Sigmoid colon (tissue), 6 donors: ENCODE measurements at regions not wholly inside any gene's neighbourhood (a gene's known extent, or its start where the extent isn't known, plus 50 kb on each side); places are given as distances from the start of the nearest gene placed in this dataset.

Source experiments
- DNase-seq: peaks from one replicate; pipeline ENCODE4 v3.0.0-alpha.2; 2019
- H3K27ac ChIP-seq, 4 donors: fragments of 200-600 bp; sonication (generic); one replicate each; pipeline ENCODE4 v1.5.1; 2016 to 2019; ENCODE audit warnings: mild to moderate bottlenecking in 1 of 4
- H3K27me3 ChIP-seq, 3 donors: fragments of 200-600 bp; sonication (generic); one replicate each; pipeline ENCODE4 v1.5.1; 2019; ENCODE audit warnings: mild to moderate bottlenecking in 1 of 3
- H3K36me3 ChIP-seq, 4 donors: fragments of 200-600 bp; sonication (generic); one replicate each; pipeline ENCODE4 v1.5.1; 2016 to 2019
- H3K4me1 ChIP-seq, 4 donors: fragments of 200-600 bp; sonication (generic); one replicate each; pipeline ENCODE4 v1.5.1; 2017 to 2019
- H3K4me3 ChIP-seq, 4 donors: fragments of 200-600 bp; sonication (generic); one replicate each; pipeline ENCODE4 v1.5.1; 2017 to 2019; ENCODE audit warnings: mild to moderate bottlenecking in 2 of 4, moderate library complexity in 1 of 4
- H3K9me3 ChIP-seq, 4 donors: fragments of 200-600 bp in 3 of 4; sonication (generic) in 3 of 4; one replicate each; pipeline versions ENCODE4 v1.5.1 to v1.6.1; 2013 to 2019
- EP300 ChIP-seq, 4 donors: sonication (generic); formaldehyde crosslinking; IDR thresholded peaks; one replicate each; pipeline ENCODE4 v1.6.1; 2017; ENCODE audit warnings: antibody characterized with exemption in 4 of 4
- POLR2A ChIP-seq, 2 donors: fragments of 450-650 bp; IDR thresholded peaks; one replicate each; pipeline ENCODE4 v1.6.1; 2016; ENCODE audit warnings: antibody characterized with exemption in 2 of 2, mild to moderate bottlenecking in 2 of 2, moderate library complexity in 2 of 2
- POLR2AphosphoS5 ChIP-seq, 4 donors: sonication (generic); formaldehyde crosslinking; IDR thresholded peaks; one replicate each; pipeline ENCODE4 v1.6.1; 2017; ENCODE audit warnings: antibody characterized with exemption in 4 of 4
- WGBS, 2 donors: extraction: QIAGEN DNeasy Blood & Tissue Kit; methylation state at CpG; one replicate each; pipeline ENCODE4 v1.1.7; 2013; 5-methylcytosine and 5-hydroxymethylcytosine counted together
- intact Hi-C: fragments of 100-400 bp; cut with DNase I; formaldehyde crosslinking; loops from one replicate; pipeline ENCODE4 v1.15.1; 2023
- TF ChIP-seq, protein P1 (sequence below), 4 experiments: fragments of 450-650 bp in 3 of 4; fragments of 200-600 bp in 1 of 4; IDR thresholded peaks; one replicate each; pipeline ENCODE4 v1.5.1; 2016 to 2019; ENCODE audit warnings: antibody characterized with exemption in 4 of 4, mild to moderate bottlenecking in 3 of 4, moderate library complexity in 2 of 4
- donor health status: healthy with polysubstance abuse.
- donor health status: healthy.

DNA sequence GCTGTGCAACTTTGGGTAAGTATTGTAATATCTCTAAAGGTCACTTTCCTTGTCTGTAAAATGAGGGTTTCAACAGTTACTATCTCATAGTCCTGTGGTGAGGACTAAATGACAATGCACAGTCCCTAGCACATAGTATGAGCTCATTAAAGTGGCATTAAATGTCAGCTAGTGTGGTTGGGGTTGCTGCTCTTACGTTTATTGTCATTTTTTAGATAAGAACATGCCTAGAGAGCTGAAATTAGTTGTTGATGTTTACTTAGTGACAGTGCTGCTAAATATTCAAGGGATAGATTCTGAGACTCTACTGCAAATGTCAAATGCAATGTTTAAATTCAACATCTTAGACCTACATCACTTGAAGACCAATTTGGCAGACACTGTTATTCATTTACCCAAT, 356.1 kb upstream of the ETAA1 start:
- H3K9me3 ChIP-seq = no peaks in the 10 kb centered on the region
- 4 to 68% methylated on average over 1 of the region's 1 CpG for WGBS, 2 donors
- no peak for DNase-seq
- H3K27ac ChIP-seq = no peak overlapping the region
- no peak for TF ChIP-seq EP300 (IDR thresholded peaks at IDR 0.05)
- TF ChIP-seq POLR2A (IDR thresholded peaks at IDR 0.05) = no peak
- no peak for TF ChIP-seq POLR2AphosphoS5 (IDR thresholded peaks at IDR 0.05)
- TF ChIP-seq, protein P1, sequence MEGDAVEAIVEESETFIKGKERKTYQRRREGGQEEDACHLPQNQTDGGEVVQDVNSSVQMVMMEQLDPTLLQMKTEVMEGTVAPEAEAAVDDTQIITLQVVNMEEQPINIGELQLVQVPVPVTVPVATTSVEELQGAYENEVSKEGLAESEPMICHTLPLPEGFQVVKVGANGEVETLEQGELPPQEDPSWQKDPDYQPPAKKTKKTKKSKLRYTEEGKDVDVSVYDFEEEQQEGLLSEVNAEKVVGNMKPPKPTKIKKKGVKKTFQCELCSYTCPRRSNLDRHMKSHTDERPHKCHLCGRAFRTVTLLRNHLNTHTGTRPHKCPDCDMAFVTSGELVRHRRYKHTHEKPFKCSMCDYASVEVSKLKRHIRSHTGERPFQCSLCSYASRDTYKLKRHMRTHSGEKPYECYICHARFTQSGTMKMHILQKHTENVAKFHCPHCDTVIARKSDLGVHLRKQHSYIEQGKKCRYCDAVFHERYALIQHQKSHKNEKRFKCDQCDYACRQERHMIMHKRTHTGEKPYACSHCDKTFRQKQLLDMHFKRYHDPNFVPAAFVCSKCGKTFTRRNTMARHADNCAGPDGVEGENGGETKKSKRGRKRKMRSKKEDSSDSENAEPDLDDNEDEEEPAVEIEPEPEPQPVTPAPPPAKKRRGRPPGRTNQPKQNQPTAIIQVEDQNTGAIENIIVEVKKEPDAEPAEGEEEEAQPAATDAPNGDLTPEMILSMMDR (IDR thresholded peaks at IDR 0.05) = no peak
- H3K27me3 ChIP-seq = no peaks in the 10 kb centered on the region
- no peak overlapping the region for H3K4me3 ChIP-seq
- intact Hi-C loops = no loop called here
- peaks cover 0 to 25% (median 2%) of the 10 kb centered on the region in 4 donors for H3K4me1 ChIP-seq
- H3K36me3 ChIP-seq = no peaks in the 10 kb centered on the region

GRCh38 chr2:67043781-67044478, 353.2 kb upstream of the ETAA1 start:
- no peaks in the 10 kb centered on the region for H3K27me3 ChIP-seq
- H3K4me3 ChIP-seq = no peak overlapping the region
- H3K27ac ChIP-seq = no peak overlapping the region
- WGBS, 2 donors = 89 to 93% methylated on average over 3 of the region's 3 CpGs
- peaks cover 0 to 7% (median 0%) of the 10 kb centered on the region in 4 donors for H3K4me1 ChIP-seq
- intact Hi-C loops = no loop called here
- H3K36me3 ChIP-seq = no peaks in the 10 kb centered on the region
- no peaks in the 10 kb centered on the region for H3K9me3 ChIP-seq
- no peak for DNase-seq
- TF ChIP-seq, protein P1 (IDR thresholded peaks at IDR 0.05) = no peak
- TF ChIP-seq EP300 (IDR thresholded peaks at IDR 0.05) (no peak), POLR2A (IDR thresholded peaks at IDR 0.05) (no peak), POLR2AphosphoS5 (IDR thresholded peaks at IDR 0.05) (no peak)

DNA sequence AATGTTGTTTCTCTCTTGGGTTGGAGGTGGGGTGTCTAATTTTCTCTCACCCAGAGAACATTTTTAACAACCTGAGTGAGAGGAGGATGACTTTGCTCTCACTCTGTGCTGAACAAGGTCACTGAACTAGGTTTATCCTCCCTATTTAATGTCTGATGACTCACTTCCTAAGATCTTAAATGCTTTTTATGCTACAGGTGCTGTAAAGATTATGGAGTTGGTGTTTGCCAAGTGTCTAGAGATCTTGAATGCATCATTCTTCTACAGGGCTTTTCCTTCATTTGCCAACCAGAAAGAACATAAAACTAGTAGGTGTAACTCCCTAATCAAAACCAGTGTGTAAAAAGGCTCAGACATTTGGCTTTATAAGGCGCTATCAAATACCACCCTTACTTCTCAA, 350.5 kb upstream of the ETAA1 start:
- no peak for DNase-seq
- intact Hi-C loops = no loop called here
- no peaks in the 10 kb centered on the region for H3K4me1 ChIP-seq
- H3K4me3 ChIP-seq = no peak overlapping the region
- H3K36me3 ChIP-seq = no peaks in the 10 kb centered on the region
- H3K9me3 ChIP-seq = no peaks in the 10 kb centered on the region
- TF ChIP-seq, protein P1 (IDR thresholded peaks at IDR 0.05) = no peak
- TF ChIP-seq POLR2A (IDR thresholded peaks at IDR 0.05) (no peak), EP300 (IDR thresholded peaks at IDR 0.05) (no peak), POLR2AphosphoS5 (IDR thresholded peaks at IDR 0.05) (no peak)
- WGBS, 2 donors = 20 to 70% methylated on average over 1 of the region's 1 CpG
- no peaks in the 10 kb centered on the region for H3K27me3 ChIP-seq
- H3K27ac ChIP-seq = no peak overlapping the region

DNA sequence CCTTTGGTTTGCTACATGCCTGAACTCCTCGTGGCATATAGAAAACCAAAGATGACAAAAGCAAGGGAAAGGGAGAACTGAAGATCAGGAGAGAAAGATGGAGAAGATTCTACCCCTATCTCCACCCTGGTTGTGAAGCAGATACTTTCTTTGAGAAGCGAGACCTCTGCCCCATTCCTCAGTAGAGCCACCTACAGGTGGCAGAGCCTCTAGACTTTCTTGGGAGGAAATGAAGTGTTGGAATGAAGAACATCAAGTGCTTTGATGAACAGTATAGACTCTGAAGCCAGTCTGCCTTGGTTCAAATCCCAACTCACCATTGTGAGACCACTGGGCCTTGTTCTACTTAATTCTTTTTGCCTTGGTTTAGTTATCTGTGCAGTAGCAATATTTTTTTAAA, 348.8 kb upstream of the ETAA1 start:
- Histone ChIP-seq H3K27ac (no peak overlapping the region), H3K36me3 (no peaks in the 10 kb centered on the region), H3K4me1 (no peaks in the 10 kb centered on the region), H3K27me3 (no peaks in the 10 kb centered on the region), H3K9me3 (no peaks in the 10 kb centered on the region), H3K4me3 (no peak overlapping the region)
- TF ChIP-seq, protein P1 (IDR thresholded peaks at IDR 0.05) = no peak
- no peak for TF ChIP-seq POLR2A (IDR thresholded peaks at IDR 0.05)
- TF ChIP-seq POLR2AphosphoS5 (IDR thresholded peaks at IDR 0.05) = no peak
- TF ChIP-seq EP300 (IDR thresholded peaks at IDR 0.05) = no peak
- no peak for DNase-seq
- 79 to 89% methylated on average over 2 of the region's 2 CpGs for WGBS, 2 donors
- intact Hi-C loops = no loop called here

DNA sequence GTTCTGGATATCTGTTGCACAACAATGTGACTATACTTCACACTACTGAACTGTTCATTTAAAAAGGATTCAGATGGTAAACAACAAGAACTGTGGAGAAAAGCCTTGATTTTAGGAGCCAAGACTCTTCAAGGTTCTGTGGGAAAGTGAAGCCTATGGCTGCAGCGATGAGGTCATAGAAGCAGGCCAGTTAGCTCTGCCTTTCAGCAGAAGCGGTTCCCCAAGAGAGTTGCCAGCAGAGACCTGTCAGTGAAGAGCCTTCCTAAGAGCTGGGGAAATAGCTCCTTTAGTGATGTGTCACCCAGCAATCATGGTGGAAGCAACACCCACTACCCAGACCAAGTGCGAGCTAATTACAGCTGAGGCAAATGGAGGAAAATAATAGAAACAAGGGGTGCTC, 346.5 kb upstream of the ETAA1 start:
- Histone ChIP-seq H3K36me3 (no peaks in the 10 kb centered on the region), H3K4me1 (peaks cover 0 to 8% (median 0%) of the 10 kb centered on the region in 4 donors), H3K27ac (no peak overlapping the region), H3K4me3 (no peak overlapping the region), H3K27me3 (no peaks in the 10 kb centered on the region), H3K9me3 (no peaks in the 10 kb centered on the region)
- intact Hi-C loops = no loop called here
- 81 to 93% methylated on average over 3 of the region's 3 CpGs for WGBS, 2 donors
- DNase-seq = no peak
- TF ChIP-seq POLR2A (IDR thresholded peaks at IDR 0.05) (no peak), EP300 (IDR thresholded peaks at IDR 0.05) (no peak), POLR2AphosphoS5 (IDR thresholded peaks at IDR 0.05) (no peak)
